Activated CD8-positive, alpha-beta memory T cell treated with anti-CD3 and anti-CD28 coated beads for 4 hours (primary cell): ENCODE measurements at regions not wholly inside any gene's neighbourhood (a gene's known extent, or its start where the extent isn't known, plus 50 kb on each side); places are given as distances from the start of the nearest gene placed in this dataset.
"Not testable (repeated sequence)": the region's sequence is repeated elsewhere in the genome, so short reads cannot be mapped to it uniquely, and the experiment has no call there.

Experiments used
- DNase-seq, 2 donors: peaks; one replicate each; pipeline ENCODE4 v3.0.0-alpha.2; 2020; ENCODE audit warnings: low read depth in 2 of 2

DNA sequence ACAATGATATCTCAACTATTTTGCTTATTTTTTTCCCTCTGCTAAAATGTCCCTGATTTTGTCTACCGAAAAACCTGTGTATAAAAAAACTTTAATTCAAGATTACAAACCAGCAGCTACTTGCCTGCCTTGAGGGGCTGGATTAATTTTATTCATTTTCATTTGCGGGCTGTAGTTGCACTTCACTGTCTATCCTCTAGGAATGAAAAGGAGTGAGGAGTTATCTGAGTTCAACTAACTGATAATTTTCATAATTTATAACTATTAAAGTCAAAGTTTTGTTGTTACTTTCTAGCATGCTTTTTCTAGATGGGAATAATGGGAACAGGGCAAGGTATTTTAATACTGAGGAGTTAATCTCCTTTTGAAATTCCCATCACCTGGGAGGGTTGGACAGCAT lies 50.3 kb upstream of the AGTPBP1 start:
- not testable (repeated sequence) for DNase-seq

- DNase-seq = not testable (repeated sequence)
Measured at GRCh38 chr9:85802978-85803695, 61.4 kb upstream of the AGTPBP1 start.

DNA sequence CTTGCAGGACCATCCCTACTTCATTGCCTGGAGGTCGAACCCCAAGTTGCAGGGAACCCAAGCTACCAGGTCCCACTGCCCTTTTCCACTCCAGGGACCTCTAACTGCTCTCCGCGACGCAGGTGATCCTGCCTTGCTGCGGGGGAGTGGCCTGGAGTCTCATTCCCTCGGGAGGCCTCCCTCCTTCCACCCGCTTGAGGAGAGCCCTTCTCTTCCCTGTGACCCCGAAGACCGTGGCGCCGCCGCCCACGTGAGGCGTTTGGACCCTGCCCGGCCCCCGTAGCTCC lies 63.0 kb upstream of the AGTPBP1 start:
- DNase-seq = not testable (repeated sequence)

GRCh38 chr9:85805134-85806005 lies 63.6 kb upstream of the AGTPBP1 start:
- DNase-seq = peak; percentile 52 to 53

- DNase-seq = not testable (repeated sequence)
Measured at GRCh38 chr9:85808329-85808728, 66.6 kb upstream of the AGTPBP1 start.

DNA sequence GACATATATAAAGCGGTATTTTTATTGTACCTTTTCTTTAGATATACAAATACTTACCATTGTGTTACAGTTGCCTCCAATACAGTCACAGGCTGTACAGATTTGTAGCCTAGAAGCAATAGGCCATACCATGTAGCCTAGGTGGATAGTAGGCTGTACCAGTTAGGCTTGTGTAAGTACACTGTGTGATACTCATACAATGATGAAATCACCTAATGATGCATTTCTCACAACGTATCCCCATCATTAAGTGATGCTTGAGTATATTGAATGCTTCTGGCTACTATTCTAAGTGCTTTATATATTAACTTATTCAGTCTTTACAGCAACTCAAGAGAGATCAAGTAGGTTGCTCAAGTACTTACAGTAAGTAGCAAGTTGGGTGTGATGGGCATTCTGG lies 71.6 kb upstream of the AGTPBP1 start:
- not testable (repeated sequence) for DNase-seq

DNA sequence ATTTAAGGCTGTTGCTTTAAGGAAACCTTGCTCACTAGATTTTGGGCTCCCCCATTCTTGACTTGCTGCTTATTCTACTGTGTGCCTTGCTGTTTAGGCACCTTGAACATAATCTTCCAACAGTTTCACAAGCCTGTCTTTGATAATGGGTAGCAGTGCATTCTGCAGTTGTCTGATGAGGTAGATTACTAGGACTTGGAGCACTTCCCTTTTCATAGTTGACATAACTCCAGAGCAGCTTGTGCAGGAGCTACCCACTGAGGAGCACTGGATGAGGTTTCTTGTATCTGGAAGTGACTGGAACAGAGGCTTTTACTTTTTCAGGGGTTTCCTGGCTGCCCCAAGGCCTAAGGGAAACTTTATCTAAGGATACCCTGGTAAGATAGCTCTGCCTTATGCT lies 73.0 kb upstream of the AGTPBP1 start:
- not testable (repeated sequence) for DNase-seq

DNA sequence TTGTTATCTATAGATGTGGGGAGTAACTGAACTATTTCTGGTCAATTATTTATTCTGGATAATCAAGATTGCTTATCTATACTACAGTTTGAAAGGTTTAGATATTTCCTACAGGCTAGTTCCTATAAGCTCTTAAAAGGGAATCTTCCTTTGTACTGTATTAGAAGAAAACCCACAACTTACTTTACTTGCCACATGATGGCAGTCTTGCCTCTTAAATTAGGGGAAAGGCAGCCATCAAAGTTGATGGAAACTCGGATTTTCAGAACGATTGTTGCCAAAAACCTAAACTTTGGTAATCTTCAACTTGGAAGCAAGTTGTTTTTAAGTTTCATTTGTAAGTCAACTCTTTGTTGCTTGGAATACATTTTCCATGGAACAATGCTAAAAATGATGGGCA lies 77.2 kb upstream of the AGTPBP1 start:
- DNase-seq = not testable (repeated sequence)

- DNase-seq = not testable (repeated sequence)
Measured at GRCh38 chr9:85820598-85820997, 78.8 kb upstream of the AGTPBP1 start.

DNA sequence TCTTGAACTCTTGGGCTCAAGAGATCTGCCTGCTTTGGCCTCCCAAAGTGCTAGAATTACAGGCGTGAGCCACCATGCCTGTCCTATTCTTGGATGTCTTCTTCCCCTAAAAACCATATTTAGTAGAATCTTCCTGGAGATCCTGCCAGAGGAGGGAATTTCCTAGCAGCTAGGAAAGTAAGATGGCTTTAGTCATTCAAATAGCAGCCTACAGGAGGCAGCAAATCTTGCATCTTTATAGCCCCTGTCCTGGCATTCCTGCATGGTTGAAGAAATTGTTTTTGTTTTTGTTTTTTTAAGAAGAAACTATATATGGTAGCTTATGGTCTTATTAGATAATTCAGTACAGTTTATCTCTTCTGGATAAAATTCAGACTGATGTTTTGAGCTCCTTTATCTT lies 83.2 kb upstream of the AGTPBP1 start:
- not testable (repeated sequence) for DNase-seq

DNA sequence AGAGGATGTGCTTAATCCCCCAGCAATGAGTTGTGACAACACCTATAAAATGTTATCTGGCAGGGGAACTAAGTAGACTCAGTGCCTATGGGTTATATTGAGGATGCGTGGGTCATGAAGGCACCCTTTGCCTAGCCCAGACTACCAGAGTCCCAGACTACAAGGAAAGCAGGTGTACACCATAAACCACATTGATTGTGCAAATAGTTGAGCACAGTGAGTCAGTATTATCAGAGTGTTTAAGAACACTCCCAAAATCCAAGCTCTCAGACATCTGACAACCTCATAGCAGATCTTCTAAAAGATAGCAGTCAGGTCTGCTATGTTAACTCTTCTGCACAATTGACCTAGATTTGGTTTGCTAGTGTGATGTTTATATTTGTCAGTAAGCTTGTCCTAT lies 92.8 kb upstream of the AGTPBP1 start:
- DNase-seq = not testable (repeated sequence)

DNA sequence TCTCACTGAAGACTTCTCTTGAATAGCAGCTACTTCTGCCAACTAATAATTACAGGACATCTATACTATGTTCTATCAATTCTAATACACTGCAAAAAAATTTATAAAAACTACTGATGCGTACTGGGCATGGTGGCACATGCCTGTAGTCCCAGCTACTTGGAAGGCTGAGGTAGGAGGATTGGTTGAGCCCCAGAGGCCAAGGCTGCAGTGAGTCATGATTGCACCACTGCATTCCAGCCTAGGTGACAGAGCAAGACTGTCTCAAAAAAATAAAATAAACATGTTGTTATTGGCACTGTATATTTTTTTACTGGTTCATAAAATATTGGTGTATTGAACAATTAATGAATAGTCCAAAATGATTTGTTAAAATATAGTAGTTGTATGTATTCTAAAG lies 97.0 kb upstream of the NAA35 start:
- DNase-seq = not testable (repeated sequence)

DNA sequence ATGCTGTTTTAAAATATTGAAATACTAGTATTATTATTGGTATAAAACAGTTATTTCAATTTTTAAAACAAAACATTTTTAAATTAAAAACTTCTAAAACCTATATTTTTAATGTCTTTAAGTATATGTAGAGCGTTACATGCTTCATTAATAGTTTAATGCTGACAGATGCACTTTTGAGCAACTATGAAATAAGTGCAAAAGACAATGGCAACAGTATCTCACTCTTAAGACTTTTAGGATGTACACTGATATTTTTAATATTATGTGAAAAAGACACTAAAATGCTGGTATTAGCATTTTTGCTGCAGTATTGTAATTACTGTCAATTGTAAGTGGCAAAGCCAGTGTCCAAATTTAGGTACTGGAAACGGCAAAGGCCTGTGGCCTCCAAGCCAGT lies 93.2 kb upstream of the NAA35 start:
- DNase-seq = not testable (repeated sequence)

- no peak for DNase-seq
Measured at GRCh38 chr9:85858056-85858750, 82.7 kb upstream of the NAA35 start.

- no peak for DNase-seq
Measured at GRCh38 chr9:85859765-85860164, 81.2 kb upstream of the NAA35 start.

GRCh38 chr9:85861882-85862281 lies 79.1 kb upstream of the NAA35 start:
- DNase-seq = not testable (repeated sequence)

DNA sequence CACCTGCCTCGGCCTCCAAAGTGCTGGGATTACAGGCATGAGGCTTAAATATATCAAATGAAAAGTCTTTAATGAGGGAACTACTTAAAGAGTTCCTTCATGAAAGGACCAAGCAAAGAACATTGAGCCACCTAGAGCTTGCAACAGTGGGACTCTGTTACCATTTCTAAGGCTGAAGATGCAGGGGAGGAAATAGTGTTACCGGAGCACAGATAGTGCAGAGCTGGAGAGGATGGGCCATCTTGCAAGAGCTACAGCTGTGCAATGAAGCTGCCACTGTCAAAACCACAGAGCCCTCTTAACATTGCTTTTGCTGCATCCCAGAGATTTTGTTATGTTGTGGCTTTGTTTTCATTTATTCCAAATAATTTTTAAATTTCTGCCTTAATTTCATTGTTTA lies 77.1 kb upstream of the NAA35 start:
- DNase-seq = no peak

DNA sequence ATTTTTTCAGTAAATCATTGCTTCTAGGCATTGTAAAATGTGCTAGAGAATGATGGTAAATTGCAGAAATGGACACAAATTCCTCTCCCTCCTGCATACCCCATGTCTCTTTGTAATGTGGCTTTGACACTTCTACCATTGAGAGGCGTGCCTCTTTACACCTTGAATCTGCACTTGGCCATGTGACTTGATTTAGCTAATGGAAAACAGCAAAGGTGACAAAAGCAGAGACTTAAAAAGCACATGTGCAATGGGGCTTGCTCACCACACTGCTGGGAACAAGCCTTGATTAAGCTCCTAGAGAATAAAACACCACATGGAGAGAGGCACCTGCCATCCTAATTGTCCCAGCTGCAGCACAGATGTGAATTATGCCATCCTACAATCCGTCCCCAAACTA lies 69.9 kb upstream of the NAA35 start:
- DNase-seq = no peak

DNA sequence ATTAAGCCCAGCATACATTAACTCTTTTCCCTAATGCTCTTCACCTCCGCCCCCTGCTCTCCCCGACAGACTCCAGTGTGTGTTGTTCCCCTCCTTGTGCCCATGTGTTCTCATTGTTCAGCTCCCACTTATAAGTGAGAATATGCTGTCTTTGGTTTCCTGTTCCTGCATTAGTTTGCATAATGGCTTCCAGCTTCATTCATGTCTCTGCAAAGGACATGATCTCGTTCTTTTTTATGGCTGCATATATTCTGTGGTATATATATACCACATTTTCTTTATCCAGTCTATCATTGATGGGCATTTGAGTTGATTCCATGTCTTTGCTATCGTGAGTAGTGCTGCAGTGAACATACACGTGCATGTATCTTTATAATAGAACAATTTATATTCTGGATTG lies 69.3 kb upstream of the NAA35 start:
- DNase-seq = not testable (repeated sequence)

GRCh38 chr9:85872463-85872862 lies 68.5 kb upstream of the NAA35 start:
- no peak for DNase-seq

- DNase-seq = no peak
Measured at GRCh38 chr9:85876628-85877027, 64.3 kb upstream of the NAA35 start.

- not testable (repeated sequence) for DNase-seq
Measured at GRCh38 chr9:85878872-85879597, 61.9 kb upstream of the NAA35 start.
